OCI-LY1 (cell line): ENCODE measurements at regions not wholly inside any gene's neighbourhood (a gene's known extent, or its start where the extent isn't known, plus 50 kb on each side); places are given as distances from the start of the nearest gene placed in this dataset.

Experiments
- H2AFZ ChIP-seq: fragments of 200-600 bp; sonication (generic), shearing (Covaris generic); 2 replicates; pipeline ENCODE4 v1.6.0; 2014; ENCODE audit warnings: antibody characterized with exemption, mild to moderate bottlenecking, low read length
- H3F3A ChIP-seq: fragments of 200-600 bp; sonication (generic), shearing (Covaris generic); 2 replicates; pipeline ENCODE4 v1.6.0; 2014; ENCODE audit warnings: mild to moderate bottlenecking, antibody characterized with exemption, low read length, moderate library complexity; ENCODE audit not compliant: insufficient read depth
- H3K27ac ChIP-seq: fragments of 200-600 bp; sonication (generic); 2 replicates; pipeline ENCODE4 v1.5.1; 2014; ENCODE audit warnings: low read length, mixed run types, mild to moderate bottlenecking, low read depth; ENCODE audit not compliant: poor library complexity, severe bottlenecking
- H3K27me3 ChIP-seq: fragments of 200-600 bp; sonication (generic); 2 replicates; pipeline ENCODE4 v1.6.0; 2014; ENCODE audit warnings: antibody characterized with exemption, mild to moderate bottlenecking, low read length, moderate library complexity; ENCODE audit not compliant: insufficient read depth
- H3K36me3 ChIP-seq: fragments of 200-600 bp; sonication (generic); 2 replicates; pipeline ENCODE4 v1.6.1; 2014; ENCODE audit warnings: mild to moderate bottlenecking, antibody characterized with exemption, low read length, moderate library complexity, mixed read lengths; ENCODE audit not compliant: insufficient read depth
- H3K4me1 ChIP-seq: fragments of 200-600 bp; sonication (generic); 2 replicates; pipeline ENCODE4 v1.5.1; 2014; ENCODE audit warnings: mild to moderate bottlenecking, low read length, moderate library complexity; ENCODE audit not compliant: insufficient read depth, severe bottlenecking
- H3K4me2 ChIP-seq: fragments of 200-600 bp; sonication (generic), shearing (Covaris generic); 2 replicates; pipeline ENCODE4 v1.6.1; 2014; ENCODE audit warnings: low read length
- H3K4me3 ChIP-seq: fragments of 200-600 bp; sonication (generic); 2 replicates; pipeline ENCODE4 v1.5.1; 2014; ENCODE audit warnings: low read length, low read depth, mild to moderate bottlenecking, mixed read lengths; ENCODE audit not compliant: poor library complexity, severe bottlenecking
- H3K79me2 ChIP-seq: fragments of 200-600 bp; shearing (Covaris generic); 2 replicates; pipeline ENCODE4 v1.6.1; 2016; ENCODE audit warnings: mixed run types, low read length, mixed read lengths; ENCODE audit not compliant: insufficient read depth
- H3K9ac ChIP-seq: fragments of 200-600 bp; sonication (generic), shearing (Covaris generic); 2 replicates; pipeline ENCODE4 v1.6.1; 2014; ENCODE audit warnings: mild to moderate bottlenecking, low read length, mixed read lengths
- H3K9me2 ChIP-seq: fragments of 200-600 bp; sonication (generic), shearing (Covaris generic); 2 replicates; pipeline ENCODE4 v1.6.1; 2014; ENCODE audit warnings: low read depth, mild to moderate bottlenecking, low read length, mixed read lengths
- H3K9me3 ChIP-seq: fragments of 200-600 bp; shearing (Covaris generic); 2 replicates; pipeline ENCODE4 v1.6.1; 2014; ENCODE audit warnings: low read length, mixed read lengths
- H4K20me1 ChIP-seq: fragments of 200-600 bp; sonication (generic), shearing (Covaris generic); 2 replicates; pipeline ENCODE4 v1.6.0; 2016; ENCODE audit warnings: mild to moderate bottlenecking, low read length; ENCODE audit not compliant: insufficient read depth
- EZH2 ChIP-seq: fragments of 200-600 bp; sonication (generic), shearing (Covaris generic); IDR thresholded peaks from 2 replicates; pipeline ENCODE4 v1.8.0; 2017; ENCODE audit warnings: borderline replicate concordance, mixed run types, mild to moderate bottlenecking, antibody characterized with exemption, low read length, moderate library complexity, mixed read lengths
- TF ChIP-seq, protein P1 (sequence below): fragments of 200-600 bp; sonication (generic), shearing (Covaris generic); IDR thresholded peaks from 2 replicates; pipeline ENCODE4 v1.5.1; 2017; ENCODE audit warnings: mild to moderate bottlenecking, antibody characterized with exemption, low read length, moderate library complexity, mixed read lengths

DNA sequence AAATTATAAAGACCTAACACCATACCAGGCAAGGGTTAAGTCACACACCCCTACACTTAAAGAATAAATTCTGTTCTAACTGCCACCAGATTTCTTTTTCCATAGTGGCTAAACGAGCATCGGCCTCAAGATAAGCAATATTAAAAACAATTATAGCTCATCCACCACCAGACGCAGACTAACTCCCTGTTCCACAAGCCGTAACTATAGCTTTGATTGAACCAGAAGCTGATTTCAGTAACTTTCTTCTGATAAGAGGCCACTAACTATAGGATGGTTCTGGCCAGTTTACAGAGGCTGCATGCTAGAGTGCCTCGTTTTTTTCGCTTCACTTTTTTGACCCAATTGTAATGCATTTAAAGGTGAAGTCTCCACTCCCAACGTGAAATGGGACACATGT is 238.8 kb downstream of the MRPL39 start:
- no peaks in the 10 kb centered on the region for H4K20me1 ChIP-seq
- H3F3A ChIP-seq: no peaks in the 10 kb centered on the region
- no peaks in the 10 kb centered on the region for H3K79me2 ChIP-seq
- H3K36me3 ChIP-seq: no peaks in the 10 kb centered on the region
- H3K4me2 ChIP-seq: no peak overlapping the region
- no peak overlapping the region for H3K4me3 ChIP-seq
- H3K4me1 ChIP-seq: no peaks in the 10 kb centered on the region
- H3K27ac ChIP-seq: no peak overlapping the region
- H3K27me3 ChIP-seq: no peaks in the 10 kb centered on the region
- no peaks in the 10 kb centered on the region for H3K9me2 ChIP-seq
- H3K9ac ChIP-seq: no peak overlapping the region
- TF ChIP-seq, protein P1, sequence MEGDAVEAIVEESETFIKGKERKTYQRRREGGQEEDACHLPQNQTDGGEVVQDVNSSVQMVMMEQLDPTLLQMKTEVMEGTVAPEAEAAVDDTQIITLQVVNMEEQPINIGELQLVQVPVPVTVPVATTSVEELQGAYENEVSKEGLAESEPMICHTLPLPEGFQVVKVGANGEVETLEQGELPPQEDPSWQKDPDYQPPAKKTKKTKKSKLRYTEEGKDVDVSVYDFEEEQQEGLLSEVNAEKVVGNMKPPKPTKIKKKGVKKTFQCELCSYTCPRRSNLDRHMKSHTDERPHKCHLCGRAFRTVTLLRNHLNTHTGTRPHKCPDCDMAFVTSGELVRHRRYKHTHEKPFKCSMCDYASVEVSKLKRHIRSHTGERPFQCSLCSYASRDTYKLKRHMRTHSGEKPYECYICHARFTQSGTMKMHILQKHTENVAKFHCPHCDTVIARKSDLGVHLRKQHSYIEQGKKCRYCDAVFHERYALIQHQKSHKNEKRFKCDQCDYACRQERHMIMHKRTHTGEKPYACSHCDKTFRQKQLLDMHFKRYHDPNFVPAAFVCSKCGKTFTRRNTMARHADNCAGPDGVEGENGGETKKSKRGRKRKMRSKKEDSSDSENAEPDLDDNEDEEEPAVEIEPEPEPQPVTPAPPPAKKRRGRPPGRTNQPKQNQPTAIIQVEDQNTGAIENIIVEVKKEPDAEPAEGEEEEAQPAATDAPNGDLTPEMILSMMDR: no peak
- TF ChIP-seq EZH2: no peak
- no peaks in the 10 kb centered on the region for H3K9me3 ChIP-seq
- H2AFZ ChIP-seq: no peak overlapping the region

DNA sequence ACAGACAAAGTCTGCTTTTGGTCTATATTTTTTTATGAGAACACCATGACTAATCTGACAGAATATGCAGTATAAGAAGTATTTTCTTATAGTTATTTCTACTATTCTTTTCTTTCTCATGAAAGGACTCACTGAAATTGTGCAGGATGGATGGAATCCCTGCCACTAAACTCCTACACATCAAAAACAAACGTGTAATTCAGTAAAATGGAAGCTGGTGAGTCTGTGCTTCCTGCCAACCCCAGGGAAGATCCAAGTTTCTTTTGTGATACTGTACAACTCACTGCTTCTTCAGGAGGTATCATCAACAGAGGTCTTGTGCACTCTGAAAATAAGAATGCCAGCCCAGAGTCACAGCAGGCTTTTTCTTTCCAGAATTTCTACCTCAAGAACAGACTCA is 241.2 kb downstream of the MRPL39 start:
- no peaks in the 10 kb centered on the region for H3K36me3 ChIP-seq
- no peaks in the 10 kb centered on the region for H3K27me3 ChIP-seq
- no peaks in the 10 kb centered on the region for H3K9me2 ChIP-seq
- H3F3A ChIP-seq: no peaks in the 10 kb centered on the region
- no peaks in the 10 kb centered on the region for H3K4me1 ChIP-seq
- H3K4me2 ChIP-seq: no peak overlapping the region
- no peak overlapping the region for H3K4me3 ChIP-seq
- H3K27ac ChIP-seq: no peak overlapping the region
- H2AFZ ChIP-seq: no peak overlapping the region
- H3K79me2 ChIP-seq: no peaks in the 10 kb centered on the region
- no peak overlapping the region for H3K9ac ChIP-seq
- H4K20me1 ChIP-seq: no peaks in the 10 kb centered on the region
- H3K9me3 ChIP-seq: no peaks in the 10 kb centered on the region
- no peak for TF ChIP-seq EZH2
- TF ChIP-seq, protein P1: no peak

DNA sequence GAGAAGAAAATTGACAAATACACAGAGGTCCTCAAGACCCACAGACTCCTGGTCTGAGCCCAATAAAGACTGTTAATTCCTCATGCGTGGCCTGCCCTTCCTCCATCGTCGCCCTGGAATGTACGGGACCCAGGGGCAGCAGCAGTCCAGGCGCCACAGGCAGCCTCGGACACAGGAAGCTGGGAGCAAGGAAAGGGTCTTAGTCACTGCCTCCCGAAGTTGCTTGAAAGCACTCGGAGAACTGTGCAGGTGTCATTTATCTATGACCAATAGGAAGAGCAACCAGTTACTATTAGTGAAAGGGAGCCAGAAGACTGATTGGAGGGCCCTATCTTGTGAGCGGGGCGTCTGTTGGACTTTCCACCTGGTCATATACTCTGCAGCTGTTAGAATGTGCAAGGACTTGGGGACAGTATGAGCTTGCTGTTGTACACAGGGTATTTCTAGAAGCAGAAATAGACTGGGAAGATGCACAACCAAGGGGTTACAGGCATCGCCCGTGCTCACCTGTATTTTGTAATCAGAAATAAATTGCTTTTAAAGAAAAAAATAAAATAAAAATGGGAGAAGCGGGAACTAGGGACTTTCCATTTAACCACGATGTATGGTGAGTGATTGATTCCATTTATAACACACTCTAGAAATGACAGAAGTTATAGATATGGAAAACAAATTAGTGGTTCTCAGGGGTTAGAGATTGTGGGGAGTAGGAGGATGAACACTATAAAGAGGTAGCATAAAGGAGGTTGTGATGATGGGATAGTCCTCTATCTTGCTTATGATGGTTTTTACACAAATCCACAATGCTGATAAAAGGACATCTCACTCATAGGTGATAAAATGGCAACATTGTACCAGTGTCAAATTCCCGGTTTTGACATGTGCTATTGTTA is 244.7 kb downstream of the MRPL39 start:
- Histone ChIP-seq H3K9ac (no peak overlapping the region), H3K9me2 (no peaks in the 10 kb centered on the region), H3K9me3 (no peaks in the 10 kb centered on the region), H4K20me1 (no peaks in the 10 kb centered on the region), H3K4me2 (no peak overlapping the region), H3K79me2 (no peaks in the 10 kb centered on the region), H3F3A (no peaks in the 10 kb centered on the region), H3K27ac (no peak overlapping the region), H3K4me1 (no peaks in the 10 kb centered on the region), H3K36me3 (no peaks in the 10 kb centered on the region), H3K27me3 (no peaks in the 10 kb centered on the region), H2AFZ (no peak overlapping the region), H3K4me3 (no peak overlapping the region)
- TF ChIP-seq, protein P1: no peak
- TF ChIP-seq EZH2: no peak
